OCI-LY3 (cell line): ENCODE measurements at regions not wholly inside any gene's neighbourhood (a gene's known extent, or its start where the extent isn't known, plus 50 kb on each side); places are given as distances from the start of the nearest gene placed in this dataset.

Experiments used
- EZH2phosphoT487 ChIP-seq: fragments of 200-600 bp; shearing (Covaris generic); IDR thresholded peaks from 2 replicates; pipeline ENCODE4 v1.6.1; 2018; ENCODE audit warnings: antibody characterized with exemption, mixed run types, low read depth
- TF ChIP-seq, protein P1 (sequence below): fragments of 200-600, 300-600 bp; sonication (generic); IDR thresholded peaks from 2 replicates; pipeline ENCODE4 v1.5.1; 2014; ENCODE audit warnings: antibody characterized with exemption, low read length, low read depth

DNA sequence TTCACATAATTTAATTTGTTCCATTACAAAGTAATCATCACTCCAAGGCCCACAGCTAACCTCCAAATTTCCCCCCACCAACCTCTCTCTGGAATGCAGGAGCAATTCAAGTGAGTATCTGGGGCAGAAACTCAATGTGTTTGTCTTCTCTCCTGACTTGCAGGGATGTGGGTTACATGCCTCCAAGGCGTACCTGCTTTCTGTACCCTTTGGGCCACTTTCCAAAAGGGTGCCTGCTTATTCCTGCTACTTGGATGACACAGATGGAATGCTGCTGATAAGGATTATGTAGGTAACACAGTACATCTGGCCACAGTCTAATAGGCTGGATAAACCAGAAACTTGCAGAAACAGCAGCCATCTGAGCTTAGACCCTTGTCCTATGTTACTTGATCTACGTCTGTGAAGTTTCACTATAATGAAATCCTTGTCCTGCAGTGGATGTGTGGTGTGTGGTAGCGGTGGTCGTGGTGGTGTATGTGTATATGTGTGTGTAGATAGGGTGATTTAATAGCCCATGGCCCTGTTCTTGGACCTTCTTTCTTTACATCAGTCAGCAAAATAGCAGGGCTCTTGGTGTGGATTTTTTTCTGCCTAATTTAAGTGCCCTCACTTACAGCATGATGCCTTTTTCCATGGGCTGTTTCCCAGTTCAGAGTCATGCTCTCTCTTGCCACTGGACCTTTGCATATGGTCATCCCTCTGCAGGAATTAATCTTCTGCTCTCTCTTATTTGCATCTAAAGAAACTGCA lies 175.9 kb downstream of the ZDHHC21 start:
- TF ChIP-seq, protein P1, sequence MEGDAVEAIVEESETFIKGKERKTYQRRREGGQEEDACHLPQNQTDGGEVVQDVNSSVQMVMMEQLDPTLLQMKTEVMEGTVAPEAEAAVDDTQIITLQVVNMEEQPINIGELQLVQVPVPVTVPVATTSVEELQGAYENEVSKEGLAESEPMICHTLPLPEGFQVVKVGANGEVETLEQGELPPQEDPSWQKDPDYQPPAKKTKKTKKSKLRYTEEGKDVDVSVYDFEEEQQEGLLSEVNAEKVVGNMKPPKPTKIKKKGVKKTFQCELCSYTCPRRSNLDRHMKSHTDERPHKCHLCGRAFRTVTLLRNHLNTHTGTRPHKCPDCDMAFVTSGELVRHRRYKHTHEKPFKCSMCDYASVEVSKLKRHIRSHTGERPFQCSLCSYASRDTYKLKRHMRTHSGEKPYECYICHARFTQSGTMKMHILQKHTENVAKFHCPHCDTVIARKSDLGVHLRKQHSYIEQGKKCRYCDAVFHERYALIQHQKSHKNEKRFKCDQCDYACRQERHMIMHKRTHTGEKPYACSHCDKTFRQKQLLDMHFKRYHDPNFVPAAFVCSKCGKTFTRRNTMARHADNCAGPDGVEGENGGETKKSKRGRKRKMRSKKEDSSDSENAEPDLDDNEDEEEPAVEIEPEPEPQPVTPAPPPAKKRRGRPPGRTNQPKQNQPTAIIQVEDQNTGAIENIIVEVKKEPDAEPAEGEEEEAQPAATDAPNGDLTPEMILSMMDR: no peak
- TF ChIP-seq EZH2phosphoT487: no peak
